Liver (tissue), 8 donors: ENCODE measurements at regions not wholly inside any gene's neighbourhood (a gene's known extent, or its start where the extent isn't known, plus 50 kb on each side); places are given as distances from the start of the nearest gene placed in this dataset.

Experiments
- DNase-seq: peaks from one replicate; pipeline ENCODE4 v3.0.0-alpha.2; 2017; ENCODE audit warnings: low spot score
- H3K27ac ChIP-seq, 2 donors: one replicate each; pipeline ENCODE4 v1.7.0; 2013; ENCODE audit warnings: inconsistent platforms in 2 of 2, low read length in 2 of 2, control low read depth in 1 of 2, low read depth in 1 of 2, mild to moderate bottlenecking in 1 of 2
- H3K27me3 ChIP-seq, 4 donors: one replicate each; pipeline versions ENCODE4 v1.6.1 to v1.7.0; 2013; ENCODE audit warnings: low read length in 3 of 4, inconsistent platforms in 1 of 4, mild to moderate bottlenecking in 1 of 4, moderate library complexity in 1 of 4; ENCODE audit not compliant: control insufficient read depth in 4 of 4, insufficient read depth in 4 of 4
- H3K36me3 ChIP-seq, 4 donors: one replicate each; pipeline versions ENCODE4 v1.6.1 to v1.7.0; 2013; ENCODE audit warnings: low read length in 3 of 4, mild to moderate bottlenecking in 3 of 4, low read depth in 1 of 4, moderate library complexity in 1 of 4; ENCODE audit not compliant: control insufficient read depth in 4 of 4, insufficient read depth in 3 of 4
- H3K4me1 ChIP-seq, 4 donors: one replicate each; pipeline versions ENCODE4 v1.6.1 to v1.7.0; 2013; ENCODE audit warnings: low read length in 3 of 4, mild to moderate bottlenecking in 3 of 4, moderate library complexity in 1 of 4; ENCODE audit not compliant: control insufficient read depth in 4 of 4, insufficient read depth in 4 of 4
- H3K4me3 ChIP-seq, 3 donors: one replicate each; pipeline versions ENCODE4 v1.6.1 to v1.7.0; 2013; ENCODE audit warnings: low read length in 3 of 3, control low read depth in 1 of 3, low read depth in 1 of 3, mild to moderate bottlenecking in 1 of 3
- H3K9ac ChIP-seq, 2 donors: one replicate each; pipeline ENCODE4 v1.7.0; 2013; ENCODE audit warnings: low read length in 2 of 2, mild to moderate bottlenecking in 2 of 2, moderate library complexity in 2 of 2, control low read depth in 1 of 2, low read depth in 1 of 2
- H3K9me3 ChIP-seq, 4 donors: one replicate each; pipeline versions ENCODE4 v1.6.1 to v1.7.0; 2013; ENCODE audit warnings: low read length in 3 of 4; ENCODE audit not compliant: control insufficient read depth in 4 of 4
- ATF3 ChIP-seq: IDR thresholded peaks from 2 replicates; pipeline ENCODE4 v1.6.1; 2016; ENCODE audit warnings: antibody characterized with exemption
- CTCF ChIP-seq: fragments of 150-350 bp; IDR thresholded peaks from 2 replicates; pipeline ENCODE4 v1.5.1; 2017; ENCODE audit warnings: improper control_type of control experiment, low read depth, low read length; ENCODE audit not compliant: missing input control
- EGR1 ChIP-seq, 2 donors: IDR thresholded peaks; 2 replicates each; pipeline ENCODE4 v1.6.1; 2016 to 2018; ENCODE audit warnings: antibody characterized with exemption in 2 of 2, low read depth in 2 of 2
- FOXA1 ChIP-seq: IDR thresholded peaks from 2 replicates; pipeline ENCODE4 v1.6.1; 2016; ENCODE audit warnings: antibody characterized with exemption
- FOXA2 ChIP-seq: IDR thresholded peaks from 2 replicates; pipeline ENCODE4 v1.6.1; 2016; ENCODE audit warnings: antibody characterized with exemption
- GABPA ChIP-seq, 2 donors: IDR thresholded peaks in 1 of 2; conservative IDR thresholded peaks in 1 of 2; 2 replicates each; pipeline ENCODE4 v1.6.1; 2016; ENCODE audit warnings: antibody characterized with exemption in 2 of 2, mild to moderate bottlenecking in 1 of 2, moderate library complexity in 1 of 2
- HNF4A ChIP-seq, 2 donors: conservative IDR thresholded peaks; 2 replicates each; pipeline ENCODE4 v1.6.1; 2016; ENCODE audit warnings: antibody characterized with exemption in 2 of 2, mild to moderate bottlenecking in 2 of 2
- HNF4G ChIP-seq: IDR thresholded peaks from 2 replicates; pipeline ENCODE4 v1.6.1; 2016; ENCODE audit warnings: antibody characterized with exemption
- JUND ChIP-seq, 2 donors: IDR thresholded peaks; 2 replicates each; pipeline ENCODE4 v1.6.1; 2016; ENCODE audit warnings: antibody characterized with exemption in 2 of 2
- MAX ChIP-seq: IDR thresholded peaks from 2 replicates; pipeline ENCODE4 v1.6.1; 2016; ENCODE audit warnings: antibody characterized with exemption
- NR2F2 ChIP-seq: IDR thresholded peaks from 2 replicates; pipeline ENCODE4 v1.6.1; 2016; ENCODE audit warnings: antibody characterized with exemption
- RAD21 ChIP-seq, 2 donors: IDR thresholded peaks; 2 replicates each; pipeline ENCODE4 v1.6.1; 2016; ENCODE audit warnings: antibody characterized with exemption in 2 of 2, mild to moderate bottlenecking in 2 of 2
- REST ChIP-seq: IDR thresholded peaks from 2 replicates; pipeline ENCODE4 v1.6.1; 2016; ENCODE audit warnings: antibody characterized with exemption, mild to moderate bottlenecking
- RXRA ChIP-seq, 2 donors: IDR thresholded peaks; 2 replicates each; pipeline ENCODE4 v1.6.1; 2017 to 2018; ENCODE audit warnings: antibody characterized with exemption in 2 of 2, mild to moderate bottlenecking in 1 of 2
- SP1 ChIP-seq: IDR thresholded peaks from 2 replicates; pipeline ENCODE4 v1.6.1; 2018; ENCODE audit warnings: antibody characterized with exemption, mild to moderate bottlenecking
- TAF1 ChIP-seq: conservative IDR thresholded peaks from 2 replicates; pipeline ENCODE4 v1.6.1; 2016; ENCODE audit warnings: antibody characterized with exemption, mild to moderate bottlenecking
- YY1 ChIP-seq: IDR thresholded peaks from 2 replicates; pipeline ENCODE4 v1.6.1; 2016; ENCODE audit warnings: antibody characterized with exemption, mild to moderate bottlenecking
- ZBTB33 ChIP-seq: IDR thresholded peaks from 2 replicates; pipeline ENCODE4 v1.6.1; 2016; ENCODE audit warnings: antibody characterized with exemption
- WGBS: extraction: QIAGEN DNeasy Blood & Tissue Kit; methylation state at CpG from one replicate; pipeline ENCODE4 v1.1.7; 2013; 5-methylcytosine and 5-hydroxymethylcytosine counted together
- donor health status: healthy.
- donor health status: healthy.
- donor health status: healthy.
- donor health status: healthy.
- donor health status: healthy.

GRCh38 chr16:17942067-17942466, 394.5 kb downstream of the NPIPA8 start:
- no peak for DNase-seq
- Histone ChIP-seq H3K4me1 (peaks cover 7 to 27% (median 20%) of the 10 kb centered on the region in 4 donors), H3K9me3 (peaks cover 0 to 2% (median 0%) of the 10 kb centered on the region in 4 donors), H3K4me3 (no peak overlapping the region), H3K27ac (no peak overlapping the region), H3K27me3 (no peaks in the 10 kb centered on the region), H3K36me3 (no peaks in the 10 kb centered on the region), H3K9ac (no peak overlapping the region)
- 97% methylated on average over 12 of the region's 12 CpGs for WGBS
- TF ChIP-seq SP1 (no peak), MAX (no peak), ATF3 (no peak), ZBTB33 (no peak), EGR1 (IDR thresholded peaks at IDR 0.05; ENCODE audit: low read depth in 2 of 2) (no peak), RXRA (IDR thresholded peaks at IDR 0.05) (no peak), YY1 (no peak), FOXA1 (no peak), TAF1 (no peak), HNF4A (conservative IDR thresholded peaks at IDR 0.05) (no peak), NR2F2 (no peak), JUND (IDR thresholded peaks at IDR 0.05) (no peak), RAD21 (IDR thresholded peaks at IDR 0.05) (no peak), GABPA (IDR thresholded peaks at IDR 0.05 in 1 of 2, conservative IDR thresholded peaks at IDR 0.05 in 1 of 2) (no peak), HNF4G (no peak), FOXA2 (no peak), CTCF (no peak), REST (no peak)
